ENCODE measurements at regions not wholly inside any gene's neighbourhood (a gene's known extent, or its start where the extent isn't known, plus 50 kb on each side); places are given as distances from the start of the nearest gene placed in this dataset.

DNA sequence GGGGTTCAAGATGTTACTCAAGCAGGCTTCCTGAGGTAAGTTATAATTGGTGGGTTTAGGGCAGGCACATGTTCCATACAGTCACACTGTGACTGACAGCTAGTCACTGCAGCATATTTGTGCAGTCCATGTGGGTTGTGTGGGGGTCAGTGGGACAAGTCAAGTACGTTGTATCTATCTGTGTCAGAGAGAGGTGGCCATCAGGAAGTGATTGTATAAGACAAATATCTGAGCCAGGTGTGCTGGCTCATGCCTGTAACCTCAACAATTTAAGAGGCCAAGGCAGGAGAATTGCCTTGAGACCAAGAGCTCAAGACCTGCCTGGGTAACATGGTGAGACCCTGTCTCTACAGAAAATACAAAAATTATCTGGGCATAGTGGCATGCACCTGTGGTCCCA, 509.3 kb downstream of the CENPC start (continued):
- TF ChIP-seq, protein P1, sequence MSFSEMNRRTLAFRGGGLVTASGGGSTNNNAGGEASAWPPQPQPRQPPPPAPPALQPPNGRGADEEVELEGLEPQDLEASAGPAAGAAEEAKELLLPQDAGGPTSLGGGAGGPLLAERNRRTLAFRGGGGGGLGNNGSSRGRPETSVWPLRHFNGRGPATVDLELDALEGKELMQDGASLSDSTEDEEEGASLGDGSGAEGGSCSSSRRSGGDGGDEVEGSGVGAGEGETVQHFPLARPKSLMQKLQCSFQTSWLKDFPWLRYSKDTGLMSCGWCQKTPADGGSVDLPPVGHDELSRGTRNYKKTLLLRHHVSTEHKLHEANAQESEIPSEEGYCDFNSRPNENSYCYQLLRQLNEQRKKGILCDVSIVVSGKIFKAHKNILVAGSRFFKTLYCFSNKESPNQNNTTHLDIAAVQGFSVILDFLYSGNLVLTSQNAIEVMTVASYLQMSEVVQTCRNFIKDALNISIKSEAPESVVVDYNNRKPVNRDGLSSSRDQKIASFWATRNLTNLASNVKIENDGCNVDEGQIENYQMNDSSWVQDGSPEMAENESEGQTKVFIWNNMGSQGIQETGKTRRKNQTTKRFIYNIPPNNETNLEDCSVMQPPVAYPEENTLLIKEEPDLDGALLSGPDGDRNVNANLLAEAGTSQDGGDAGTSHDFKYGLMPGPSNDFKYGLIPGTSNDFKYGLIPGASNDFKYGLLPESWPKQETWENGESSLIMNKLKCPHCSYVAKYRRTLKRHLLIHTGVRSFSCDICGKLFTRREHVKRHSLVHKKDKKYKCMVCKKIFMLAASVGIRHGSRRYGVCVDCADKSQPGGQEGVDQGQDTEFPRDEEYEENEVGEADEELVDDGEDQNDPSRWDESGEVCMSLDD (CRISPR knock-in tag; IDR thresholded peaks at IDR 0.05; ENCODE audit: borderline replicate concordance), result no peak
- TF ChIP-seq KAT7 (CRISPR knock-in tag; IDR thresholded peaks at IDR 0.05; ENCODE audit: borderline replicate concordance), result no peak
- TF ChIP-seq CBX1 (IDR thresholded peaks at IDR 0.05; ENCODE audit: low read depth), result no peak
- TF ChIP-seq, protein P2, sequence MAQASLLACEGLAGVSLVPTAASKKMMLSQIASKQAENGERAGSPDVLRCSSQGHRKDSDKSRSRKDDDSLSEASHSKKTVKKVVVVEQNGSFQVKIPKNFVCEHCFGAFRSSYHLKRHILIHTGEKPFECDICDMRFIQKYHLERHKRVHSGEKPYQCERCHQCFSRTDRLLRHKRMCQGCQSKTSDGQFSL (CRISPR knock-in tag; IDR thresholded peaks at IDR 0.05), result no peak

DNA sequence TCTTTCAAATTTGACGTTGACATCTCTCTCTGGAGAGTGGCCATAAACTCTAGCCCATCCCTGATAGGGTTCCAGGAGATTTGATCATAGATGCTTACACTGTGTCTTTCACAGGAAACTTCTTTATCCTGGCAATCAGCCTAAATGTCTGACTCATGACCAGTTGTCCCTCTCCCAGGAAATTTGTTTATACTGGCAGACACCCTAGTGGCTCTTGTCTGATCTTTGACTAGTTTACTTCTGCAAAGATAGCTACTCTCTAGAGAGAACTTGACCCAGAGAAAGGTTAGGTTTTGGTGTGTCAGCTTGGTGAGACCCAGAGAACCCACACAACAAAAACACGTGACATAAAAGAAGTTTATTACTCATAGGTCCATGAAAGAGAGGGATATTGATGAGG, 509.8 kb downstream of the CENPC start:
- H4K20me1 ChIP-seq (ENCODE audit: insufficient read depth, low read length), result no peaks in the 10 kb centered on the region
- in situ Hi-C loops (cut with HindIII; ENCODE audit: extremely low pct_ligation_motif_present, low pct_unique_long_range_greater_than_20kb), result no loop called here
- FAIRE-seq, result no peak
- H3K9me3 ChIP-seq (ENCODE audit: low read length), result peaks cover 8% of the 10 kb centered on the region; the same call in 1 of the 2 replicates
- H3K4me1 ChIP-seq (ENCODE audit: insufficient read depth, low read length), result no peaks in the 10 kb centered on the region
- 6% methylated on average over 2 of the region's 2 CpGs for WGBS (ENCODE audit: low lambda C conversion rate)
- H2AFZ ChIP-seq (ENCODE audit: low read length), result no peak overlapping the region
- peak; percentile 20 for DNase-seq (ENCODE audit: low spot score)
- no peaks in the 10 kb centered on the region for H3K79me2 ChIP-seq (ENCODE audit: insufficient read depth, low read length)
- intact Hi-C loops (cut with micrococcal nuclease; ENCODE audit: unreplicated experiment), result no loop called here
- H3K4me3 ChIP-seq (replicated peaks in 1 of 3; ENCODE audit: insufficient read depth in 1 of 3, low read depth in 2 of 3, low read length in 3 of 3), result no peak overlapping the region
- no peaks in the 10 kb centered on the region for H3K36me3 ChIP-seq (replicated peaks in 1 of 2; ENCODE audit: control insufficient read depth in 1 of 2, insufficient read depth in 2 of 2, low read length in 2 of 2)
- no peak overlapping the region for H3K9ac ChIP-seq (ENCODE audit: insufficient read depth, low read depth, low read length)
- ATAC-seq, result no peak
- no TSS peak for BruUV-seq (replicated peaks)
- H3K27ac ChIP-seq (ENCODE audit: extremely low read length, insufficient read depth, low read length), result no peak overlapping the region
- ChIA-PET CTCF (ENCODE audit: low intra/inter-chr PET ratio, low total read pairs) (no interaction called here), POLR2A (no interaction called here)
- no peak overlapping the region for H3K4me2 ChIP-seq (ENCODE audit: low read depth, low read length)
- no peaks in the 10 kb centered on the region for H3K27me3 ChIP-seq (ENCODE audit: control insufficient read depth in 1 of 2, insufficient read depth in 2 of 2, low read length in 2 of 2)
- TF ChIP-seq KDM2A (CRISPR knock-in tag; IDR thresholded peaks at IDR 0.05; ENCODE audit: borderline replicate concordance, low read depth) (no peak), ZNF772 (CRISPR knock-in tag; IDR thresholded peaks at IDR 0.05) (no peak), JUNB (CRISPR knock-in tag; IDR thresholded peaks at IDR 0.05; ENCODE audit: borderline replicate concordance) (no peak), ZNF709 (CRISPR knock-in tag; IDR thresholded peaks at IDR 0.05) (no peak), RFX5 (IDR thresholded peaks at IDR 0.05; ENCODE audit: low read depth, low read length) (no peak), ZNF589 (CRISPR knock-in tag; conservative IDR thresholded peaks at IDR 0.05) (no peak), PHF8 (CRISPR knock-in tag; IDR thresholded peaks at IDR 0.05) (no peak), HDAC2 (CRISPR knock-in tag; IDR thresholded peaks at IDR 0.05) (no peak)
- TF ChIP-seq, protein P3, sequence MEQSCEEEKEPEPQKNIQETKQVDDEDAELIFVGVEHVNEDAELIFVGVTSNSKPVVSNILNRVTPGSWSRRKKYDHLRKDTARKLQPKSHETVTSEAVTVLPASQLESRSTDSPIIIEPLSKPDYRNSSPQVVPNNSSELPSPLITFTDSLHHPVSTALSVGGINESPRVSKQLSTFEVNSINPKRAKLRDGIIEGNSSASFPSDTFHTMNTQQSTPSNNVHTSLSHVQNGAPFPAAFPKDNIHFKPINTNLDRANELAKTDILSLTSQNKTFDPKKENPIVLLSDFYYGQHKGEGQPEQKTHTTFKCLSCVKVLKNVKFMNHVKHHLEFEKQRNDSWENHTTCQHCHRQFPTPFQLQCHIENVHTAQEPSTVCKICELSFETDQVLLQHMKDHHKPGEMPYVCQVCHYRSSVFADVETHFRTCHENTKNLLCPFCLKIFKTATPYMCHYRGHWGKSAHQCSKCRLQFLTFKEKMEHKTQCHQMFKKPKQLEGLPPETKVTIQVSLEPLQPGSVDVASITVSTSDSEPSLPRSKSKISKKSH (CRISPR knock-in tag; IDR thresholded peaks at IDR 0.05; ENCODE audit: borderline replicate concordance), result no peak

All from HepG2 (cell line).